ENCODE measurements at regions not wholly inside any gene's neighbourhood (a gene's known extent, or its start where the extent isn't known, plus 50 kb on each side); places are given as distances from the start of the nearest gene placed in this dataset.

- H3K27me3 ChIP-seq (ENCODE audit: insufficient read depth, low read depth, low read length) = no peaks in the 10 kb centered on the region
- no peak overlapping the region for H2AFZ ChIP-seq (ENCODE audit: low read depth, low read length)
- no peaks in the 10 kb centered on the region for H4K20me1 ChIP-seq (ENCODE audit: insufficient read depth)
Observed at GRCh38 chr2:140154706-140155105, 1374.5 kb upstream of the NXPH2 start.

GRCh38 chr2:140154271-140154670, 1374.1 kb upstream of the NXPH2 start:
- H3K27me3 ChIP-seq (ENCODE audit: insufficient read depth, low read depth, low read length) = no peaks in the 10 kb centered on the region
- H3F3A ChIP-seq (ENCODE audit: insufficient read depth, low read length, poor library complexity, severe bottlenecking) = no peaks in the 10 kb centered on the region
- no peak overlapping the region for H3K4me2 ChIP-seq (ENCODE audit: low read length)
- H3K4me3 ChIP-seq (ENCODE audit: low read length) = no peak overlapping the region
- no peak overlapping the region for H3K9ac ChIP-seq (ENCODE audit: low read length)
- no peaks in the 10 kb centered on the region for H3K36me3 ChIP-seq (ENCODE audit: insufficient read depth, low read length)
- no peaks in the 10 kb centered on the region for H3K9me3 ChIP-seq (ENCODE audit: low read length)
- no peaks in the 10 kb centered on the region for H4K20me1 ChIP-seq (ENCODE audit: insufficient read depth)
- H2AFZ ChIP-seq (ENCODE audit: low read depth, low read length) = no peak overlapping the region
- no peak overlapping the region for H3K27ac ChIP-seq (ENCODE audit: low read length)
- TF ChIP-seq RAD21 (conservative IDR thresholded peaks at IDR 0.05) (no peak), POLR2AphosphoS5 (IDR thresholded peaks at IDR 0.05) (no peak), CTCF (IDR thresholded peaks at IDR 0.05; ENCODE audit: poor library complexity, severe bottlenecking) (no peak), REST (IDR thresholded peaks at IDR 0.05; ENCODE audit: borderline replicate concordance) (no peak), EP300 (conservative IDR thresholded peaks at IDR 0.05; ENCODE audit: poor library complexity, severe bottlenecking) (no peak)
- no peaks in the 10 kb centered on the region for H3K79me2 ChIP-seq (replicated peaks; ENCODE audit: insufficient read depth, low read length)
- H3K9me2 ChIP-seq (ENCODE audit: insufficient read depth, low read length) = no peaks in the 10 kb centered on the region

More at GRCh38 chr2:140154706-140155105, 1374.5 kb upstream of the NXPH2 start:
- H3K9me2 ChIP-seq (ENCODE audit: insufficient read depth, low read length) = no peaks in the 10 kb centered on the region
- no peaks in the 10 kb centered on the region for H3K36me3 ChIP-seq (ENCODE audit: insufficient read depth, low read length)
- TF ChIP-seq MXI1 (conservative IDR thresholded peaks at IDR 0.05; ENCODE audit: poor library complexity, severe bottlenecking) (no peak), TAF1 (IDR thresholded peaks at IDR 0.05; ENCODE audit: low read depth) (no peak), CTCF (IDR thresholded peaks at IDR 0.05; ENCODE audit: poor library complexity, severe bottlenecking) (no peak), EZH2 (IDR thresholded peaks at IDR 0.05; ENCODE audit: borderline replicate concordance, insufficient read depth, low read length, poor library complexity, severe bottlenecking) (no peak), REST (IDR thresholded peaks at IDR 0.05; ENCODE audit: borderline replicate concordance) (no peak), EP300 (conservative IDR thresholded peaks at IDR 0.05; ENCODE audit: poor library complexity, severe bottlenecking) (no peak), RAD21 (conservative IDR thresholded peaks at IDR 0.05) (no peak)
- no peak overlapping the region for H3K27ac ChIP-seq (ENCODE audit: low read length)
- H3K9me3 ChIP-seq (ENCODE audit: low read length) = no peaks in the 10 kb centered on the region
- no peaks in the 10 kb centered on the region for H3F3A ChIP-seq (ENCODE audit: insufficient read depth, low read length, poor library complexity, severe bottlenecking)
- no peak overlapping the region for H3K4me3 ChIP-seq (ENCODE audit: low read length)
- no peak overlapping the region for H3K9ac ChIP-seq (ENCODE audit: low read length)
- no peaks in the 10 kb centered on the region for H3K79me2 ChIP-seq (replicated peaks; ENCODE audit: insufficient read depth, low read length)
- H3K4me2 ChIP-seq (ENCODE audit: low read length) = no peak overlapping the region
